NCI-H524 (cell line): ENCODE measurements at regions not wholly inside any gene's neighbourhood (a gene's known extent, or its start where the extent isn't known, plus 50 kb on each side); places are given as distances from the start of the nearest gene placed in this dataset.
"Not testable (repeated sequence)": the region's sequence is repeated elsewhere in the genome, so short reads cannot be mapped to it uniquely, and the experiment has no call there.

ENCODE experiments used
- DNase-seq, 2 experiments: peaks; one replicate each; lab custom pipeline; 2025; lab: John Stamatoyannopoulos, UW

DNA sequence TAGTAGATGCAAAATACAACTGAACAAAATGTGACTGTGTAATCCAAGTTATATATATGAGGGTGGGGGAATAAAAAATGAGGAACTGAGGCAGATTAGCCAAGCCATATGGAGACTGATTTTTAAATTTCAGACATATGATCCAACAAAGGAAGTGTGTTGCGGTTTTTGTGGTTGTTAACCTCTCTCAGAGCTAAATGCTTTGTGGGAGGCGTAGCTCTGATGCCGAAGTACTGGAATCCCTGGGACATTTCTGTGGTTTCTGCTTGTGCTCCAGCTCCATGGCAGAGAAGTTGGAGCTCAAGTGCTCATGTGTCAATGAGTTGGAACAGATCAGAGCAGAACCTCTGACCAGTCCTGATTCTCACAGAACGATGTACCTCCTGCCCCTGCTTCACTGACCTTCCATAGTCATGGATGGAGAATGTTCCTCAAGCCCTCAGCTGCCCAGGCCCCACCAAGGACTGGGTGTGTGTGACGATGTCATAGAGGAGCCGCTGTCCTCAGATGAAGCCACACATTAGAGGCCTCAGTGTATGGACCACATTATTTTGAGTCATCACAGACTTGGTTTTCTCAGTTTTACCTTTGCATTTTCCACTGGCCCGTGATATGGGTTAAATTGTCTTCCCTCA, 107.6 kb downstream of the SOX1 start:
- no peak for DNase-seq

DNA sequence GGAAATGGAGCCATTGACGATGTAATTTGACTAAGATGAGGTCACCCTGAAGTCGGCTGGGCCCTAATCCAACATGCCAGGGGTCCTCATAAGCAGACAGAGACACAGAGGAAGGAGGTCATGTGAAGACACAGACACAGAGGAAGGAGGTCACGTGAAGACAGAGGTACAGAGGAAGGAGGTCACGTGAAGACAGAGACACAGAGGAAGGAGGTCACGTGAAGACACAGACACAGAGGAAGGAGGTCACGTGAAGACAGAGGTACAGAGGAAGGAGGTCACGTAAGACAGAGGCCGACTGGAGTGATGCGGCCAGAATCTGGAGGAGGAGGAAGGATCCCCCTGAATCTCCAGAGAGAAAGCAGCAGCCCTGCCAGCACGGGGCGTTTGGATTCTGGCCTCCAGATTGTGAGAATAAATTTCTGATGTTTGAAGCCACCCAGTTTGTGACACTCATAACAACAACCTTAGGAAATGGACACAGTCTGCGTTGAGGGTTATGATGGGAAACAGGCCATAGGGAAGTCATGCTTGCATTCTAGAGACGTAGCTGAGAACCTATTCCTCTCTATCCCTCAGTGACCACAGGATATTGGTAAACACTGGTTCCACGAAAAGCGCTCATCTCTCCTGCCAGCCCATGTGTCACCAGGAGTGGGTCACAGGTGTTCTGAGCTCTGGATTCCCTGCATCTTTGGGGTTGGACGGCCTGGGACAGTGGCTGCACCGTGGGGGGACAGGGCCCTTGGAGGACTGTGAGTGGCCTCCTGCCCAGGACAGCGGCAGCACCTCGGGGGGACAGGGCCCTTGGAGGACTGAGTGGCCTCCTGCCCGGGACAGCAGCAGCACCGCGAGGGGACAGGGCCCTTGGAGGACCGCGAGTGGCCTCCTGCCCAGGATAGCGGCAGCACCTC, 108.5 kb downstream of the SOX1 start:
- DNase-seq = no peak

DNA sequence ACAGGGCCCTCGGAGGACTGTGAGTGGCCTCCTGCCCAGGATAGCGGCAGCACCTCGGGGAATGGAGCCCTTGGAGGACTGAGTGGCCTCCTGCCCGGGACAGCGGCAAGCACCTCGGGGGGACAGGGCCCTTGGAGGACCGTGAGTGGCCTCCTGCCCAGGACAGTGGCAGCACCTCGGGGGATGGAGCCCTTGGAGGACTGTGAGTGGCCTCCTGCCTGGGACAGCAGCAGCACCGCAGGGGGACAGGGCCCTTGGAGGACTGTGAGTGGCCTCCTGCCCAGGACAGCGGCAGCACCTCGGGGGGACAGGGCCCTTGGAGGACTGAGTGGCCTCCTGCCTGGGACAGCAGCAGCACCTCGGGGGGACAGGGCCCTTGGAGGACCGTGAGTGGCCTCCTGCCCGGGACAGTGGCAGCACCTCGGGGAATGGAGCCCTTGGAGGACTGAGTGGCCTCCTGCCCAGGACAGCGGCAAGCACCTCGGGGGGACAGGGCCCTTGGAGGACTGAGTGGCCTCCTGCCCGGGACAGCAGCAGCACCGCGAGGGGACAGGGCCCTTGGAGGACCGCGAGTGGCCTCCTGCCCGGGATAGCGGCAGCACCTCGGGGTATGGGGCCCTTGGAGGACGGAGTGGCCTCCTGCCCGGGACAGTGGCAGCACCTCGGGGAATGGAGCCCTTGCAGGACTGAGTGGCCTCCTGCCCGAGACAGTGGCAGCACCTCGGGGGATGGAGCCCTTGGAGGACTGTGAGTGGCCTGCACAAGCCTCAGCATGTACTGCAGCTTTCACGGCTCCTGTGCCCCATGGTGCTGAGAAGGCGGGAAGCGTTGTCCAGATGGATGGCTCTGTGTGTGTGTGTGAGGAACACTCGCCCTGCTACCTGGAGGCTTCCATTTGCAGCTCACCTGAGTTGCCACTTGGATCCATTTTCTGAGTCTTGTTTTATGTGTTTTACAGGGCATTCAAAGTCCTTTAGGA, 109.5 kb downstream of the SOX1 start:
- DNase-seq = not testable (repeated sequence)

DNA sequence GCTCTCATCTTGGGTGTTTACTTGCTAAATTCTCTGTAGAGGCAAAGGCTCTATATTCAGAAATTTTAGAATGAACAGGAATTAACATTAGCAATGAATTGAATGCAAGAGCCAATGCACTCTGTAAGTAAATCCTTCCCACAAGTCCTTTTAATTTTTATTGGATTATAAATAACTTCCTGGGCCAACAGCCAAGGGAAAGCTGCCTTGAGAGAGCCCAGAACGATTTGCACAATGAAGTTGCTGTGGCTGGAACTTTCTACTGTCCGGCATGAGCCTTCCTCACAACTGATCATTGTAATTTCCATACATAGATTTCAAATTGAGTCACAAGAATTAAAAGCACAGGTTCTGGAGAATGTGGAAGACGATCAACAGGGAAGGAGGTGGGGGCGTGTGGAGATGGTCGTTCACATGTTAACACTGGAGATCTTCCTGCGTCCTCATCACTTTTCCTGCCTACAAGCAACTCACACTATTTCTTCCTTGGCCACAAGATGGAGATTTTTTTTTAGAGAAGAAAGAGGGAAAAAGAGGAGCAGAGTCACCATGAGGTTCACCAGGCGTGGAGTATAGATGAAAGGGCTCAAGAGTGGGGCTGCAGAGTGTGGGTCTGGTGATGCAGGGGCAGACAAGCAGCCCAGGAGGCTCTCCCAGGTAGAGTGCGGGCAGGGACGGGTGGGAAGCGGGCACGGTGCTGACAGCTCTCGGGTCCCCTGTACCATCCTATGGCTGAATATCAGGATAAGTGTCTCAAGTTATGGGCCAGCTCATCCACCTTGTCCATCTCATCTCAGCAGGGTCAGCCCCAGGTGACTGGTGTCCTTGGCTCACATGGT, 110.7 kb downstream of the SOX1 start:
- DNase-seq = no peak

DNA sequence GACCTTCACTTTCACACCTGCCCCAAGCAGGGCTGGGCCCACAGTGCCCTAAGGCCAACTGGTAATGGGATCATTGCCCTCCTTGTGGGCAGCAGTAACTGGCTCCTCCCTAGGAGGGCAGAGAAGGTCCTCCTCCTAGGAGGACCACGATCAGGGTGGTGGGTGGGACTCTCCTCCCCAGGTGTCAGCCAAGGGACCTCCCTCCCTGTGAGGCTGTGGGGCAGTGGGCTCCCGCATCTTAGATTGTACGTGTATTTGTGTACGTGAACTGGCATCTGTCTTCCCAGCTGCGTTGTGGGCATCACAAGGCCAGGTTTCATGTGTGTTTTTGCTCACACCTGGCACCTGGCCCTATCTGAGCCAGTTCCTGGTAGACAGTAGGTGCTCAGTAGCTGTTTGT, 111.8 kb downstream of the SOX1 start:
- no peak for DNase-seq

DNA sequence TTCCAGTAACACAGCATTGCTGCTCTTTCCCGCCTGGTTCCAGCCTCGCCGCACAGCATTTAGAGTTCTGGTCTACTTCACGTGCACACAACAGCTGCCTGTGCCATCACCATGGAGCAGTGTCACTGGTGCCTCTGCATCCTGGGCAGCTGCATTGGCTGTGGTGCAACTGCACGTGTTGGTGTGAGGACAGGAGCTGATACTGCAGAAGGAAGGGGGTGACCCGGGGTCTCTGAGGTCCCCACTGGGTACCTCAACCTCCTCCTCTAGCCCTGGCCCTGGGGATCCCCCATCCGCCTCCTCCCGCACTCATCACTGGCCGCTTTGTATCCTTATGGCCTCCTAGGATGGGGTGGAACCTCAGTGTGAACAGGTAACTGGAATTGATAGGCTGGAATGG, 112.5 kb downstream of the SOX1 start:
- no peak for DNase-seq

DNA sequence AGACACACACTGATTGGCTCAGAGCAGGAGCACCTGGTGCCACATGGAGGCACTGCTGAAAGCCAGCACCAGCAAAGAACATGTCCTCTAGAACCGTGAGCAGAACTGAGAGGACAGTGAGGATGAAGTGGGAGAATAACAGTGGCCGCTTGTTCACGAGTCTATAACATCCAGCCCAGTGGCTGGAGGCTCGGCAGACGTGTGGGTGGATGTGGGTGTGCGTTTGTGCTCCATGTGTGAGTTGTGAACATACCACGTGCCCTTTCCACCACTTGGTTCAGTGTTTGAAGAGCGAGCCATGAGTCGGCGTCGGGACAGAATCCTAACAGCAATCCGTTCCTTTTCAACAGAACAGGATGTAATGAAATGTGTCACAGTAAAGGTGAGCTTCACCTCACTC, 113.0 kb downstream of the SOX1 start:
- no peak for DNase-seq

DNA sequence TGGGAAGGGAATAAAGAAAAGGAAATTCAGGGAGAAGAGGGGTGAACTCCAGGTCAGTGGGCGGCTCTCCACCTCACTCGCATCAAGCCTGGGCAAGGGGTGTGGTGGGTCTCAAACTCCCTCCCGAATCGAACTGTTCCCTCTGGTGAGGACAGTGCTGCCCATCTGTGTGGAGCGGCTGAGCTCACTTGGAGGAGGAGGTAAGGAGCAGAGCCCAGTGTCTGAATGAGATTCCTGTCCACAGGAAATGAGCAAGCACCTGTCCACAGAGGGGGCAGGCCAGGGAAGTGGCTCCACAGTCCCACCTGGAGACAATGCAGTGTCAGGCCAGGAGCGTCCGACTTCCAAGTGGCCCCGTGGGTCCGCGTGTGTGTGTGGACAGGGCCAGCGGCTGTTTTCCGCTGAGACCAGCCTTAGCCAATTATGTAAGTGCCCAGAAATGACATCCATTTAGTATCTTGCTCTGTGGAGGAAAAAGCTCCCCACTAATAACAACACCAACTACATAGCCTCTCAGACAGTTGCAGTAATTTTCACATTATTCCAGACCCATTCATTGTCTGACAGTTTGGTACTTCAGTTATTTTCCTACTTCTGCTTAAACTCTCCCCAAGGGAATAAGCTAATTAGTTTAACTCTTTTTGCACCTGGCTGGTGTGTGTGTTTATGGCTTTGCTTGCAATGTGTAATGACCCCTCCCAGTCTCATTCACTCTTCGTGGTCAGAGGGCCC, 114.6 kb downstream of the SOX1 start:
- no peak for DNase-seq

DNA sequence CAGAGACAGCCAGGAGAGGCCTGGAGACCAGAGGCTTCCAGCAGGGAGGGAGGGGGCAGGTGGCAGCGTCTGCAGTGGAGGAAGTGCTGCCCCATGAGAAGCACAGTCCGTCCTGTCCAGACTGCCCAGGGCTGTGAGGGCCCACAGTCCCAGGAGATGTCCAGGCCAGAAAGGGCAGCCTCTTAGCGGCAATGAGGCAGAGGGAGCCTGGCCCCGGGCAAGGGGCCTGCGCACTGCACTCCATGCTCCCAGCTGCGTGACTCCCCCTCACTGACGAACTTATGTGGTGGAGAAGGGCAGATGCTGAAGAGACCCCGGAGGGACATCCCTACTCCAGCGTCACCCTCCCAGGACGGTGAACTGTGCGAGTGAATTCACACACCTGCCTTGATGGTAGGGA, 115.3 kb downstream of the SOX1 start:
- DNase-seq = no peak

DNA sequence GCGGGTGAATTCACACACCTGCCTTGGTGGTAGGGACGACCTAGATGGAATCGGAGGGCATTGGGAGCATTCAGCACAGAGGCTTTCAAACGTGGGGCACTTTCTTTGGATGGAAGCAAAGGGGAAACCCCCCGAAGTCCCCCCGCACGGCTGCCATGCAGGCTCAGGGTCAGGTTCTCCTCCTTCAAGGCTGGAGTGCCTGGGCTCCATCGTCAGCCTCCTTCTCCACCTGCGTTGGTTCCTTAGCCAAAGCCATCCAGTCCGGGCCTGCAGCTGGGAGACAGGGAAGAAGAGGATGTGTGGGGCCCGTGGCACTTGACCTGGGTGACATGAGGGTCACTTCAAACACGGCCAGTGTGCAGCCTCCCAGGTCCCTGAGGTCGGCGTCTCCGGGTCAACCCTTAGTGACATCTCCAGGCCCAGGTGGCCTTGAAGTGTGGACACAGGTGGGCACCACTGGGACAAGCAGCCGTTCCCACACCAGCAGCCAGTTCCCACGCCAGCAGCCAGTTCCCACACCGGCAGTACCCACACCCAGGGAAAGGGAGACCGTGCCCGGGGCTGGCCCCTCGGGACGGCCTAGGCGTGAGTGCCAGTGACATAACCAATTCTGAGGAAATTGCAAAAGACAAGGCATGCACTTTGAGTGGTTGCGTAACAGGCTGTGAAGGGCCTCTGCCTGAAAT, 116.0 kb downstream of the SOX1 start:
- DNase-seq = no peak

DNA sequence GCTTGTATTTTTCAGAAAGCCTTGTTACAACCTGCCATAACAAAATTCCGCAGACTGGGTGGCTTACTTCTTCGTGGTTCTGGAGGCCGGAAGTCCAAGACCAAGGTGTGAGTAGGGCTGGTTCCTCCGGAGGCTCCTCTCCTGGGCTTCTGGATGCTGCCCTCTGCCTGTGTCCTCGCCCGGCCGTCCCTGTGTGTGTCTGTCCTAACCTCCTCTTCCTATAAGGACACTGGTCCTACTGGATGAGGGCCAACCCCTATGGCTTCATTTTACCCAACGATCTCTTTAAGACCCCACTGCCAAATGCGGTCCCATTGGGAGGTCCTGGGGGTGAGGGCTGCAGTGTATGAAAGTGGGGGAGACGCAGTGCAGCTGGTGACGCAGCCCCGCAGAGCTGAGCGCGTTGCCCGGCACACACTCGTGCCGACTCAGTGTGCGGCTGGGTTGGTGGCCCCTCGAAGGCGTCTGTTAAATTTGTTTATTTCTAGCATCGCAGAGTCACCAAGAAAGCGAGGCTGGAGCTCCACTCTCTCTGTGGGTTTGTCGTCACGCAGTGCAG, 116.7 kb downstream of the SOX1 start:
- no peak for DNase-seq

DNA sequence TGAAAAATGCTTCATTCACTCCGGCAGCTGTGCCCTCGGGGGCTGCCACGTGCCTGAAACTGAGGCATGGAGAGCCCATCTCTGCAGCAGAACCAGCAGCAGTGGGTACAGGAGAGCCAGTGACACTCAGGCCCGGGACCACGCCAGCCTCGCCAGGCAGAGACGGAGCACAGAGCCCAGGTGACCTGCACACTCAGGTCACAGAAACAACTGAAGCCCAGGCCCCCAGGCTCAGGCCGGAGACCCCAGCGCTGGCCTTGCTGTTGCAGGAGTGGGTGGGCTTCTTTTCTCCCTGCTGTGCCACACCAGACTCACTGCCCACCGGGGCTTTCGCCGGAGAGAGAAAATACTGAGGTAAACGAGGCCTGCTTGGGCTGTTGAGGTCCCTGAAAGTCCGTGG, 117.3 kb downstream of the SOX1 start:
- no peak for DNase-seq

DNA sequence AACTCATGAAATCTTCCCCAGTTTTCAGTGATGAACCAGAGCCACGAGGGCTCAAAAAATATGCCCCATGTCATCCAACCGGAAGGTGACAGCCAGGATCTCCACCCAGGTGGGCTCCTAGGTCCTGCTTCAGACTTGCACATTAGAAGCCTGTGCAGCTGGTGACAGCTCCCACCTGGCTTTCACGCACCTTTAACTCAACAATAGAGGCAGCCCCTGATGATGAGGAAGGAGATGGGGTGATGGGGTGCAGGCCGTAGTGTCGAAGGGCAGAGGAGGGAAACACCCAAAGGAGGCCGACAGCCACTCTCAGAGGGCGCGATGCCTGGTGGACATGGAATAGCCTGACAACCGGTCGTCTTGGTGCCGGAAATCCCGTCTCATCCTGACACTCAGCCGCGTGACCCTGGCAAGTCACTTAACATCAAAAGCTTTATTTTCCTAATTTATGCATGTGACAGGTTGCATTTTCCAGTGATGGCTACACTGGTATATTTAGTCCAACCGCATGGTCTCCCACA, 118.0 kb downstream of the SOX1 start:
- no peak for DNase-seq

DNA sequence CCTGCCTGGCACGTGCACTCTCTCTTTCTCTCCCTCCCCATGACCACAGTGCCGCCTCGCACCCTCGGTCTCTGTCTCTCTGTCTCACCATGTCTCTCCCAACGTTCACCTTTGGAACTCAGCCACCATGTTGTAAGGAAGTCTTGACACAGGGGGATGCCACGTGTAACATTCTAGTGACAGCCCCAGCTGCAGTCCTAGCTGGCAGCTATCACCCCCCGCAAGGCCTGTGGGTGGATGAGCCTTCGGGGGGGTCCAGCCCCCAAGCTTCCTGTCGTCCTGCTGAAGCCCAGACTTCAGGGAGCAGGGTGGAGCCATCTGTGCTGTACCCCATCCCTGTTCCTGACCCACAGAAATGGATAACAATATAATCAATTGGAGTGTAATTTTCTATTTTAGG, 118.5 kb downstream of the SOX1 start:
- no peak for DNase-seq

DNA sequence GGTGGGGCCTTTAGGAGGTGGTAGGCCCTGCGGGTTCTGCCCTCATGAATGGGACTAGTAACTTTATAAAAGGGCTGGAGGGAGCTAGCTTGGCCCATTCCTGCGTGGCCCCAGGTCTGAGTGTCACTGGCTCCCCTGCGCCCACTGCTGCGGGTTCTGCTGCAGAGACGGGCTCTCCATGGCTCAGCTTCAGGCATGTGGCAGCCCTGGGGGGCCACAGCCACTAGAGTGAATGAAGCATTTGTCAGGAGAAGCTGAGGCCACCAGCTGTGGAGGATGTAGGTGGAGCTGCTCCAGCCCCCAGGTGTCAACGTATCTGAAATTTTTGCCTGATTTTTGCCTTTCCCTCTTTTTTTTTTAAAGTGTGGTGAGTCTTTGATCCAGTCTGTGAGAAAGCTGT, 119.1 kb downstream of the SOX1 start:
- no peak for DNase-seq

DNA sequence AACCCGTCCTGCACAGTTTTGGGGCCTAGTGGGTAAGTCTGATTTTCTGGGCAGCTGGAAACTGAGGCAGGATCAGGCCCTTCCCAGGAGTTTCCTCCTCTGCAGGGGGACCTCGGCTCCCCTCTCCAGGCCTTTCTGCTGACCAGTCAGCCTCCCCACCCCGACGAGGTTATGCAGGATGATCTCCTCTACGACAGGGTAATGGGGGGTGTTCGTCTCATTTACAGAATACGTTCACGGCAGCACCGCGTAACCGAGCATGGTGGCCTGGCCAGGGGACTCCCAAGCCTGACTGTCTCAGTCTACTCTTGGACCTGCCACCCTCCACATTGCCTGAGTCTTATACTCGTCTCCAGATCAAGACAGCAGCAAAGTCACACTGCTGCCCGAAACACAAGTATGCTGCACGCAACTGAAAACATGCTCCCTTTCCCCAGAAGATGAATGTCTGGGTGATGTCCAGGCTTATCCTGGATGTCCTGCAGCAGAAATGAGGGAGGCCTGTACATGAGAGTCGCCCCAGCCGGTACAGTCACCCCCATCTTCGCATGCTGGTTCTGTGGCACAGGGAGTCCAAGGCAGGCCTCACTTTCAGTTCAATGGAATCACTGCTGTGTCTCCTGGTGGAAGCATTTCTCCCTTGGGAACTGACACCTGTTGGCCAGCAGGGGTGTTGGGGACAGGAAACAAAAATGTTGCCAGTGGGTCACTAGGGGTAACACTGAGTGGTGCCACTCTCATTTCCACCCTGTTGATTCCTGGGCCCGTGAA, 120.8 kb downstream of the SOX1 start:
- DNase-seq = no peak

DNA sequence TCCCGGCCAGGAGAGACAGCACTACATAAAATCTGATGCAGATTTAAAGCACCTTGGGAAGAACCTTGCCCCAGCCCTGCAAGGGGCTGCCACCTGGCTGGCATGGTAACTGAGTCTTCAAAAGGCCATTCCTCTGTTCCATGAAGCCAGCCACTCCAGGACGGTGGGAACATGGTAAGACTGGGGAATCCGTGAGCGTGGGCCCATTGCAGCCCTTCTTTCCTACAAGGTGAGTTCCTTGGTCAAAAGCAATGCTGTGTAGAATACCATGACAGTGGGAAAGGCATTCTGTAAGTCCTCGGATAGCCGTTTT, 121.3 kb downstream of the SOX1 start:
- no peak for DNase-seq

DNA sequence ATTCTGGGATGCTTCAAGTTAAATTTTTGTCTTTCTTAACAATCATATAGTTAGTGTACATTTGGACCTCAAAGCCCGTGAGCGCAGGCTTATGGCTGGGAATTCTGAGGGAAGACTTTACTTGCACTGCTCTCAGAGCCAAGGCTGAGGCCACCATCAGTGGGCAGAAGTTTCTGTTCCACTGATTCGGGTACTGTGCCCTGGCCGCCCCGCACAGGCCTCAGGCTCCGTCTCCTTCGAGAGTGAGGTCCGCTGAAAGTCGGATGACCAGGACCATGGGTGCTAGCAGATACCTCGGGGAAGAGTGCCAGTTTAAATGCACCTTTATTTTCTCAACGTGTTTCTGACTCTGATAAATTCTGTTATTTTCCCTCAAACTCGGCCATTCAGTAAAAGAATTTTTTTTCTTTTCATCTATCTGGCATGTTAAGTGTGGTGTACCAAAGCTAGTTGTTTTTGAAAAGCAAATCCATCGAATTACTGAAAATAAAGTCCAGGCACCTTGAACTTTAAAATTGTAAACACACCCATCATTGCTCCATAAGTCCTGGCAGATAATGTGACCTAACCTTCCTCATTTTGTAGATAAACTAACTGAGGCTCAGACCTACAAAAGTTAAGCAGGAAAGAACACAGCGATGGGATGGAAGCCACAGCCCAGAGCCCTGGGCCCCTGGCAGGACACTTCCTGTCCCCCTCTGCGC, 126.7 kb downstream of the SOX1 start:
- DNase-seq = no peak

DNA sequence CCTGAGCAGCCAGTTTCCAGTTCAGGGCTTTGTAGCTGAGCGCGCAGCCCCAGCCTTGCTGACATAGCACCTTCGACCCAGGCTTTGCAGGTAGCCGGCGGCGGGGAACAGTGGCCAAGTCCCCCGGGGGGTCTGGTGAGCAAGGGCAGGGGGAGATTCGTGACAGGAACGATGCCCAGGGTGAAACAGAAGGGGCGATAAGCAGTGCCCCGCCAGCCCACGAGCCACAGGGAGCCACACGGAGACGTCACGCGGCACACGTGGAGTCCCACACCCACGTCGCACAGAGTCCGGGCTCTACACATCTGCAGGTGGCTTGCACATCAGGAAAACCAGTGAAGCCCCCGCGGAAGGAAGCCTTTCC, 127.2 kb downstream of the SOX1 start:
- DNase-seq = no peak
